Prostate gland (tissue), 2 donors: ENCODE measurements at regions not wholly inside any gene's neighbourhood (a gene's known extent, or its start where the extent isn't known, plus 50 kb on each side); places are given as distances from the start of the nearest gene placed in this dataset.

ENCODE experiments used
- DNase-seq: peaks from one replicate; pipeline ENCODE4 v3.0.0-alpha.2; 2019; ENCODE audit warnings: low spot score
- H3K27ac ChIP-seq, 2 donors: fragments of 200-600 bp; sonication (generic); 2 replicates each; pipeline ENCODE4 v1.5.1; 2017 to 2019
- H3K27me3 ChIP-seq: fragments of 200-600 bp; sonication (generic); replicated peaks from 2 replicates; pipeline ENCODE4 v1.5.1; 2019; ENCODE audit not compliant: insufficient read depth
- H3K36me3 ChIP-seq, 2 donors: fragments of 200-600 bp; sonication (generic); 1 replicate in 1 of 2; 2 replicates in 1 of 2; pipeline versions ENCODE4 v1.5.1 to v1.8.1; 2017 to 2019
- H3K4me1 ChIP-seq: fragments of 200-600 bp; sonication (generic); replicated peaks from 2 replicates; pipeline ENCODE4 v1.5.1; 2019
- H3K4me3 ChIP-seq, 2 donors: fragments of 200-600 bp; sonication (generic); 2 replicates each; pipeline ENCODE4 v1.5.1; 2017 to 2019
- H3K9me3 ChIP-seq: fragments of 200-600 bp; sonication (generic); 2 replicates; pipeline ENCODE4 v1.5.1; 2017
- CTCF ChIP-seq, 4 experiments: fragments of 200-600 bp in 2 of 4; fragments of 450-650 bp in 2 of 4; sonication (generic) in 2 of 4; IDR thresholded peaks; 1 replicate in 3 of 4; 2 replicates in 1 of 4; pipeline ENCODE4 v1.5.1; 2016 to 2019; ENCODE audit warnings: antibody characterized with exemption in 4 of 4, mild to moderate bottlenecking in 2 of 4, moderate library complexity in 2 of 4
- POLR2A ChIP-seq: fragments of 450-650 bp; IDR thresholded peaks from one replicate; pipeline ENCODE4 v1.6.1; 2016; ENCODE audit warnings: antibody characterized with exemption, mild to moderate bottlenecking
- POLR2AphosphoS5 ChIP-seq: sonication (generic); formaldehyde crosslinking; IDR thresholded peaks from one replicate; pipeline ENCODE4 v1.6.1; 2017; ENCODE audit warnings: antibody characterized with exemption
- WGBS: methylation state at CpG from one replicate; pipeline ENCODE4 v1.1.5; 2018; 5-methylcytosine and 5-hydroxymethylcytosine counted together
- intact Hi-C: fragments of 100-400 bp; cut with DNase I; formaldehyde crosslinking; loops from one replicate; pipeline ENCODE4 v1.14.2; 2022

GRCh38 chr3:164144824-164145223 lies 933.5 kb downstream of the SI start:
- TF ChIP-seq POLR2AphosphoS5 (no peak), CTCF (IDR thresholded peaks at IDR 0.05) (no peak), POLR2A (no peak)
- 86% methylated on average over 2 of the region's 2 CpGs for WGBS

GRCh38 chr3:164132878-164133277 lies 945.4 kb downstream of the SI start:
- Histone ChIP-seq H3K4me1 (no peaks in the 10 kb centered on the region), H3K4me3 (no peak overlapping the region), H3K27me3 (no peaks in the 10 kb centered on the region), H3K9me3 (no peaks in the 10 kb centered on the region), H3K36me3 (no peaks in the 10 kb centered on the region), H3K27ac (no peak overlapping the region)
- no peak for DNase-seq
- WGBS: 79% methylated on average over 1 of the region's 1 CpG
- intact Hi-C loops: no loop called here
- TF ChIP-seq POLR2A (no peak), CTCF (IDR thresholded peaks at IDR 0.05) (no peak), POLR2AphosphoS5 (no peak)

More at GRCh38 chr3:164144824-164145223, 933.5 kb downstream of the SI start:
- Histone ChIP-seq H3K9me3 (no peaks in the 10 kb centered on the region), H3K36me3 (no peaks in the 10 kb centered on the region), H3K27ac (no peak overlapping the region), H3K4me3 (no peak overlapping the region), H3K27me3 (no peaks in the 10 kb centered on the region), H3K4me1 (no peaks in the 10 kb centered on the region)
- intact Hi-C loops: no loop called here
- DNase-seq: no peak

GRCh38 chr3:164113371-164114332 lies 964.6 kb downstream of the SI start:
- no peaks in the 10 kb centered on the region for H3K9me3 ChIP-seq
- intact Hi-C loops: no loop called here
- no peak for TF ChIP-seq POLR2AphosphoS5
- no peak for TF ChIP-seq CTCF (IDR thresholded peaks at IDR 0.05)
- TF ChIP-seq POLR2A: no peak
- H3K36me3 ChIP-seq: no peaks in the 10 kb centered on the region
- no peaks in the 10 kb centered on the region for H3K27me3 ChIP-seq
- no peak overlapping the region for H3K27ac ChIP-seq
- H3K4me3 ChIP-seq: no peak overlapping the region
- 81% methylated on average over 8 of the region's 8 CpGs for WGBS
- no peaks in the 10 kb centered on the region for H3K4me1 ChIP-seq
- no peak for DNase-seq

GRCh38 chr3:164096352-164096751 lies 981.9 kb downstream of the SI start:
- TF ChIP-seq POLR2A: no peak
- TF ChIP-seq CTCF (IDR thresholded peaks at IDR 0.05): no peak
- no peak for TF ChIP-seq POLR2AphosphoS5
- no peaks in the 10 kb centered on the region for H3K4me1 ChIP-seq
- no peak overlapping the region for H3K27ac ChIP-seq
- intact Hi-C loops: no loop called here
- H3K36me3 ChIP-seq: no peaks in the 10 kb centered on the region
- H3K9me3 ChIP-seq: no peaks in the 10 kb centered on the region
- no peaks in the 10 kb centered on the region for H3K27me3 ChIP-seq
- no peak for DNase-seq
- no peak overlapping the region for H3K4me3 ChIP-seq

- Histone ChIP-seq H3K9me3 (no peaks in the 10 kb centered on the region), H3K27ac (no peak overlapping the region), H3K27me3 (no peaks in the 10 kb centered on the region), H3K4me1 (no peaks in the 10 kb centered on the region), H3K36me3 (no peaks in the 10 kb centered on the region), H3K4me3 (no peak overlapping the region)
- intact Hi-C loops: no loop called here
- WGBS: 96% methylated on average over 2 of the region's 2 CpGs
- no peak for DNase-seq
- TF ChIP-seq CTCF (IDR thresholded peaks at IDR 0.05) (no peak), POLR2AphosphoS5 (no peak)
Measured at GRCh38 chr3:164095949-164096348, 982.3 kb downstream of the SI start.
